Adrenal gland (tissue), 9 donors: ENCODE measurements at regions not wholly inside any gene's neighbourhood (a gene's known extent, or its start where the extent isn't known, plus 50 kb on each side); places are given as distances from the start of the nearest gene placed in this dataset.
A peak's percentile ranks its signal among the peaks of the same experiment; 100 is the strongest.

Experiments used
- DNase-seq, 7 donors: peaks; one replicate each; pipeline ENCODE4 v3.0.0-alpha.2; 2019 to 2020
- H3K27ac ChIP-seq, 5 donors: fragments of 200-600 bp; sonication (generic) in 4 of 5; 1 replicate in 3 of 5; 2 replicates in 2 of 5; pipeline versions ENCODE4 v1.5.1 to v1.8.0; 2016 to 2020; ENCODE audit warnings: mild to moderate bottlenecking in 1 of 5
- H3K27me3 ChIP-seq: fragments of 200-600 bp; 2 replicates; pipeline ENCODE4 v1.8.0; 2021
- H3K36me3 ChIP-seq, 2 donors: fragments of 200-600 bp; replicated peaks in 1 of 2; 1 replicate in 1 of 2; 2 replicates in 1 of 2; pipeline versions ENCODE4 v1.5.1 to v1.8.0; 2018 to 2022
- H3K4me1 ChIP-seq, 2 donors: fragments of 200-600 bp; replicated peaks in 1 of 2; 1 replicate in 1 of 2; 2 replicates in 1 of 2; pipeline versions ENCODE4 v1.5.1 to v1.8.0; 2018 to 2021
- H3K4me3 ChIP-seq, 4 donors: fragments of 200-600 bp; sonication (generic) in 3 of 4; one replicate each; pipeline ENCODE4 v1.5.1; 2016 to 2018
- H3K9me3 ChIP-seq, 3 donors: fragments of 200-600 bp; sonication (generic) in 1 of 3; replicated peaks in 1 of 3; 1 replicate in 2 of 3; 2 replicates in 1 of 3; pipeline versions ENCODE4 v1.5.1 to v1.8.0; 2016 to 2021
- POLR2A ChIP-seq, 2 donors: fragments of 450-650 bp; IDR thresholded peaks; one replicate each; pipeline ENCODE4 v1.6.1; 2017; ENCODE audit warnings: antibody characterized with exemption in 2 of 2, mild to moderate bottlenecking in 2 of 2, moderate library complexity in 1 of 2
- WGBS, 4 donors: extraction: QIAGEN DNeasy Blood & Tissue Kit in 2 of 4; methylation state at CpG; one replicate each; pipeline versions ENCODE4 v1.1.5 to v1.1.7; 2013 to 2017; 5-methylcytosine and 5-hydroxymethylcytosine counted together
- intact Hi-C, 2 donors: fragments of 100-400 bp; cut with DNase I; formaldehyde crosslinking; loops; one replicate each; pipeline versions ENCODE4 v1.14.1 to v1.15.0; 2022 to 2023
- TF ChIP-seq, protein P1 (sequence below), 6 experiments: fragments of 450-650 bp in 4 of 6; fragments of 200-600 bp in 2 of 6; sonication (generic) in 1 of 6; IDR thresholded peaks; 1 replicate in 5 of 6; 2 replicates in 1 of 6; pipeline versions ENCODE4 v1.5.1 to v1.8.0; 2016 to 2021; ENCODE audit warnings: antibody characterized with exemption in 6 of 6, mild to moderate bottlenecking in 2 of 6, moderate library complexity in 1 of 6
- donor health status: healthy with polysubstance abuse.
- donor health status: Bipolar disorder and iron deficiency.
- donor health status: DM: yes; HTN: yes; CAD: no.
- donor health status: DM: no; HTN: no; CAD: no.
- donor health status: DM: no; HTN: no; CAD: no.

DNA sequence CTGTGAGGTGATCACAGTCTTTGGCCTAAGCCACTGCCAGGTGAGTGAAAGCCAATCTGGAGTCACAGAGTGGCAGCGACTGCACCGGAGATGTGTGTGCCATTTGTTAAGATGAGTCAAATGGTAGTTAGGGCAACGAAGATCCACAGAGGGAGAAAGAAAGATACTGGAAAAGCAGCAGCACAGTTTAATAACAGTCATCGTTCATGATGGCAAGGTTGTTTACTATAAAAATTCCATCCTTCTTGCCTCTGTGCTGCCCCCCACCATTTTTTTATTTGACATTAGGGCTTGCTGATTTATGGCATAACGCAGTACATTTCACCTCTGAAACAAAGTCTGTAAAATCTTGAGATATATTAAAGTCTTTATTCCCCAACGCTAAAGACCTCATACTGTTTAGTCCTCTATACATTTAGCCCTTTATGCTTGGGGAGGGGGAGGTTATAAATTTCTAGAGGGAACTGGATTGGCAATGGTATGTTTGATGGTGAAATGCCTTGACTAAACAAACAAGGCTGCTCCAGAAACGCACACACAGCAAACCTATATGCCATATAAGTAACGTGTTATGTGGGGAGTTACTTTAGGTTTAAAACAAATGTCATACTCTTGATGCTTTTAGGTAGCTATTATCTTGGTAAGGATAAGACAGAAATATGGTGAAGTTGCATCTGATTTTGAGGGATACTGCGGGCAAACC is 55.8 kb upstream of the ABL1 start:
- Histone ChIP-seq H3K4me1 (peaks cover 6 to 39% of the 10 kb centered on the region in 2 donors), H3K36me3 (no peaks in the 10 kb centered on the region), H3K9me3 (no peaks in the 10 kb centered on the region), H3K4me3 (no peak overlapping the region), H3K27ac (peak overlapping the region in 2 of 5 donors; percentile 81 to 86), H3K27me3 (no peaks in the 10 kb centered on the region)
- intact Hi-C loops, result no loop called here
- peak in 1 of 7 donors; percentile 51 for DNase-seq
- TF ChIP-seq POLR2A (IDR thresholded peaks at IDR 0.05), result no peak
- TF ChIP-seq, protein P1, sequence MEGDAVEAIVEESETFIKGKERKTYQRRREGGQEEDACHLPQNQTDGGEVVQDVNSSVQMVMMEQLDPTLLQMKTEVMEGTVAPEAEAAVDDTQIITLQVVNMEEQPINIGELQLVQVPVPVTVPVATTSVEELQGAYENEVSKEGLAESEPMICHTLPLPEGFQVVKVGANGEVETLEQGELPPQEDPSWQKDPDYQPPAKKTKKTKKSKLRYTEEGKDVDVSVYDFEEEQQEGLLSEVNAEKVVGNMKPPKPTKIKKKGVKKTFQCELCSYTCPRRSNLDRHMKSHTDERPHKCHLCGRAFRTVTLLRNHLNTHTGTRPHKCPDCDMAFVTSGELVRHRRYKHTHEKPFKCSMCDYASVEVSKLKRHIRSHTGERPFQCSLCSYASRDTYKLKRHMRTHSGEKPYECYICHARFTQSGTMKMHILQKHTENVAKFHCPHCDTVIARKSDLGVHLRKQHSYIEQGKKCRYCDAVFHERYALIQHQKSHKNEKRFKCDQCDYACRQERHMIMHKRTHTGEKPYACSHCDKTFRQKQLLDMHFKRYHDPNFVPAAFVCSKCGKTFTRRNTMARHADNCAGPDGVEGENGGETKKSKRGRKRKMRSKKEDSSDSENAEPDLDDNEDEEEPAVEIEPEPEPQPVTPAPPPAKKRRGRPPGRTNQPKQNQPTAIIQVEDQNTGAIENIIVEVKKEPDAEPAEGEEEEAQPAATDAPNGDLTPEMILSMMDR (IDR thresholded peaks at IDR 0.05), result no peak
- 70 to 78% (median 74%) methylated on average over 9 of the region's 9 CpGs for WGBS, 4 donors

DNA sequence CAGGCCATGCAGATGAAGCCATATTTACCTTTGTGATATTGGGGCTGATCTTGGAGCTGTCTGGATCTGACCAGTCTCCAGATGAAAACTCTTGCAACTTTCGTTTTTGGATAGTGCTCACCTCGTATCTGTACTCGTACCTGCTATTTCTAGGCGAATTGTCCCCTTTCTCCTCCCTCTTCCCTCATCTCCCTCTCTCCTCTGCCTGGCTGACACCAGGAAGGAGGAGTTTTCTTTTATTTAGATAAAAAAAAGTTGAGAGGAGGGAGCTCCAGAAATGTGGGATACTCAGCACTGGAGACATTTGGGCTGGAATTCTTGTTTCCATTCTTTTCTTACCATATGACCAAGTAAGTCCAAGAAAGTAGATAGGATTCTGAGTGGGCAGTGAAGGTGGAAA is 54.6 kb upstream of the ABL1 start:
- peak overlapping the region in 1 of 4 donors; percentile 35 for H3K4me3 ChIP-seq
- WGBS, 4 donors, result 50 to 65% (median 56%) methylated on average over 4 of the region's 4 CpGs
- TF ChIP-seq POLR2A (IDR thresholded peaks at IDR 0.05), result no peak
- TF ChIP-seq, protein P1 (IDR thresholded peaks at IDR 0.05), result no peak
- H3K27ac ChIP-seq, result peak overlapping the region; percentile 32 to 86 (median 64)
- no peaks in the 10 kb centered on the region for H3K36me3 ChIP-seq
- no peaks in the 10 kb centered on the region for H3K27me3 ChIP-seq
- DNase-seq, result no peak
- H3K4me1 ChIP-seq, result peaks cover 6 to 39% of the 10 kb centered on the region in 2 donors
- no peaks in the 10 kb centered on the region for H3K9me3 ChIP-seq
- intact Hi-C loops, result no loop called here

DNA sequence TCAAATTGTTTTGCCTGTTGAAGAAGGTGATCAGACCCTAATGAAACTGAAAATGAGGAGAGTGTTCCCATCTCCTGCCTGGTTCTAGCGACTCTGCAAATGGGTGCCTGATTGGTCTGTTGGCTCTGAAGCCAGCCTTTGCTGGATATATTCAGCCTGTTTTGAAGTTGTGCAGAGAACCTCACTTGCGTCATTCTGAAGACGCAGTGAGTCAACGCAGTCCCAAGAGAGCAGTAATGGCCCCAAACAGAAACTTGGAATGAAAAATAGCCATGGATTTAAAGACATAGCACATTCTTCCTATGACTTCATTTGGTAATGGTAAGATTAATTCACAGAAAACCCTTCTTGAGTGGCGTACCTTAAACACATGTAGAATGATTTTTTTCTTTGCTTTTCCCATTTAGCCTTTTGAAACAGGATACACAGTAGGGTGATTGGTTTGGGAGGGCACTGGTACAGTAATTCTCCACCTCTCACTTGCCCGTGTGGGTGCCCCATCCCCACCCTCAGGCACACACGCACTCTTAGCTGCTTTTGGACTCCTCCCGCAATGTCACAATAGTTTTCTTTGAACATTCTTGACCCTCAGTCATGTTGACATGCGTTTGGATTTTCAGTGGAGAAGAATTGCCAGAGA is 54.1 kb upstream of the ABL1 start:
- Histone ChIP-seq H3K27ac (peak overlapping the region; percentile 33 to 86 (median 64)), H3K4me3 (peak overlapping the region in 1 of 4 donors; percentile 35), H3K4me1 (peaks cover 6 to 39% of the 10 kb centered on the region in 2 donors), H3K9me3 (no peaks in the 10 kb centered on the region), H3K27me3 (no peaks in the 10 kb centered on the region), H3K36me3 (no peaks in the 10 kb centered on the region)
- peak; percentile 39 to 68 for TF ChIP-seq POLR2A (IDR thresholded peaks at IDR 0.05)
- TF ChIP-seq, protein P1 (IDR thresholded peaks at IDR 0.05), result no peak
- DNase-seq, result peak; percentile 46 to 85 (median 72)
- 40 to 55% (median 47%) methylated on average over 9 of the region's 9 CpGs for WGBS, 4 donors
- intact Hi-C loops, result no loop called here

GRCh38 chr9:130781569-130781968 is 53.5 kb upstream of the ABL1 start:
- Histone ChIP-seq H3K9me3 (no peaks in the 10 kb centered on the region), H3K27me3 (no peaks in the 10 kb centered on the region), H3K36me3 (no peaks in the 10 kb centered on the region), H3K4me3 (no peak overlapping the region), H3K4me1 (peaks cover 6 to 39% of the 10 kb centered on the region in 2 donors), H3K27ac (peak overlapping the region in 2 of 5 donors; percentile 81 to 86)
- 93 to 100% (median 93%) methylated on average over 1 of the region's 1 CpG for WGBS, 4 donors
- intact Hi-C loops, result no loop called here
- TF ChIP-seq, protein P1 (IDR thresholded peaks at IDR 0.05), result no peak
- DNase-seq, result no peak
